ENCODE measurements at regions not wholly inside any gene's neighbourhood (a gene's known extent, or its start where the extent isn't known, plus 50 kb on each side); places are given as distances from the start of the nearest gene placed in this dataset.
"Not testable (repeated sequence)": the region's sequence is repeated elsewhere in the genome, so short reads cannot be mapped to it uniquely, and the experiment has no call there.

DNA sequence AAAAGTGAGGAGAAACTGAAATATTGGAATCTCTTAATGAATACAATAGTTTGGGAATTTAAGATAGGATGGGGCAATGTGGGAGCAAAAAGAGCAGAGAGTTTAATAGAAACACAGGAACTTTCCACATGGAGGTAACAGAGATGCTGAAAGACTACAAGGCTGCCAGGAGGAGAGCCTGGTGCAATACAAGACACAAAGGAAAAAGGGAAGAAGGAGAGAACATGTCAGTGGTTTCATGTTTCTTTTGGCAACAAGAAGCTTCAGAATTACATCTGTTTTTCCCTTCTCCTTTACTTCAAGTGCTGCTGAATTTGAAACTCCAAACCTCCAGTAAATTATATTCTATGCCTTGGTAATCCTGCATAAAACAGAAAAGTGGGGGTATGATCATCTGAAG is 474.3 kb downstream of the FAT4 start:
- no peaks in the 10 kb centered on the region for H3K79me2 ChIP-seq (ENCODE audit: low read length)
- H3K27ac ChIP-seq (ENCODE audit: low read length) = no peak overlapping the region
- no peaks in the 10 kb centered on the region for H3K4me1 ChIP-seq (ENCODE audit: low read length)
- peaks cover 12% of the 10 kb centered on the region; the same call in 1 of the 2 replicates for H3K9me3 ChIP-seq (ENCODE audit: low read length)
- H3K27me3 ChIP-seq (ENCODE audit: low read length) = no peaks in the 10 kb centered on the region
- no peaks in the 10 kb centered on the region for H3K9me2 ChIP-seq (replicated peaks; ENCODE audit: insufficient read depth, low read length)
- no peaks in the 10 kb centered on the region for H3K36me3 ChIP-seq (ENCODE audit: insufficient read depth, low read length)
- no peak overlapping the region for H3K4me2 ChIP-seq (ENCODE audit: low read depth, low read length, poor library complexity, severe bottlenecking)
- no peak overlapping the region for H3K9ac ChIP-seq (ENCODE audit: low read length)
- H4K20me1 ChIP-seq (ENCODE audit: insufficient read depth, low read depth, low read length) = no peaks in the 10 kb centered on the region
- no peak overlapping the region for H2AFZ ChIP-seq (ENCODE audit: low read length)
- DNase-seq = no peak
- no peak overlapping the region for H3K4me3 ChIP-seq (ENCODE audit: low read length)

GRCh38 chr4:125791896-125792295 is 477.1 kb downstream of the FAT4 start:
- H4K20me1 ChIP-seq (ENCODE audit: insufficient read depth, low read depth, low read length) = no peaks in the 10 kb centered on the region
- no peak overlapping the region for H3K27ac ChIP-seq (ENCODE audit: low read length)
- H3K4me3 ChIP-seq (ENCODE audit: low read length) = no peak overlapping the region
- no peaks in the 10 kb centered on the region for H3K27me3 ChIP-seq (ENCODE audit: low read length)
- H3K4me1 ChIP-seq (ENCODE audit: low read length) = no peaks in the 10 kb centered on the region
- H3K9me2 ChIP-seq (replicated peaks; ENCODE audit: insufficient read depth, low read length) = no peaks in the 10 kb centered on the region
- peaks cover 9% of the 10 kb centered on the region; the same call in 1 of the 2 replicates for H3K9me3 ChIP-seq (ENCODE audit: low read length)
- no peak for DNase-seq
- no peak overlapping the region for H3K9ac ChIP-seq (ENCODE audit: low read length)
- no peaks in the 10 kb centered on the region for H3K36me3 ChIP-seq (ENCODE audit: insufficient read depth, low read length)
- H3K4me2 ChIP-seq (ENCODE audit: low read depth, low read length, poor library complexity, severe bottlenecking) = no peak overlapping the region
- no peak overlapping the region for H2AFZ ChIP-seq (ENCODE audit: low read length)
- H3K79me2 ChIP-seq (ENCODE audit: low read length) = no peaks in the 10 kb centered on the region

DNA sequence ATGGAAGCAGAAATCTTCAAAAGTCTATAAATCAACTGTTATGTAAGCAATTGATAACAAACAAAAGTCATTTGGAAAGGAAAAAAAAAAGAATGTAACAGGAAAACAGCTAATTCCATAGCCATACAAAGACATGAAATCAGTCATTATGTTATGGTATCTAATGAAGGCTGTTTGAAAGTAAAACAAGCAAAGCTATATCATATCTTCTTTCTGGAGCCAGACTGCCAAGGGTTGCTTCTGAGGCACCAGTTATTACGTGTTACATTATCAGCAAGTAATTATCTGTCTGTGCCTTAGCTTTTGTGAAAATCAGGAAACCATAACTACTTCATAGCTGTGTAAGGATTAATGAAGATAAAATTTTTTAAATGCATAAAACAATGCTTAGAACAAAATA is 480.2 kb downstream of the FAT4 start:
- no peak overlapping the region for H3K9ac ChIP-seq (ENCODE audit: low read length)
- H3K4me1 ChIP-seq (ENCODE audit: low read length) = no peaks in the 10 kb centered on the region
- H3K4me3 ChIP-seq (ENCODE audit: low read length) = no peak overlapping the region
- H3K36me3 ChIP-seq (ENCODE audit: insufficient read depth, low read length) = no peaks in the 10 kb centered on the region
- no peaks in the 10 kb centered on the region for H3K9me2 ChIP-seq (replicated peaks; ENCODE audit: insufficient read depth, low read length)
- H2AFZ ChIP-seq (ENCODE audit: low read length) = no peak overlapping the region
- no peaks in the 10 kb centered on the region for H3K27me3 ChIP-seq (ENCODE audit: low read length)
- DNase-seq = no peak
- H3K27ac ChIP-seq (ENCODE audit: low read length) = no peak overlapping the region
- H3K79me2 ChIP-seq (ENCODE audit: low read length) = no peaks in the 10 kb centered on the region
- 0 out of 2 replicates have a peak, but pooled peaks cover 6% of the 10 kb centered on the region for H3K9me3 ChIP-seq (ENCODE audit: low read length)
- no peak overlapping the region for H3K4me2 ChIP-seq (ENCODE audit: low read depth, low read length, poor library complexity, severe bottlenecking)
- no peaks in the 10 kb centered on the region for H4K20me1 ChIP-seq (ENCODE audit: insufficient read depth, low read depth, low read length)

DNA sequence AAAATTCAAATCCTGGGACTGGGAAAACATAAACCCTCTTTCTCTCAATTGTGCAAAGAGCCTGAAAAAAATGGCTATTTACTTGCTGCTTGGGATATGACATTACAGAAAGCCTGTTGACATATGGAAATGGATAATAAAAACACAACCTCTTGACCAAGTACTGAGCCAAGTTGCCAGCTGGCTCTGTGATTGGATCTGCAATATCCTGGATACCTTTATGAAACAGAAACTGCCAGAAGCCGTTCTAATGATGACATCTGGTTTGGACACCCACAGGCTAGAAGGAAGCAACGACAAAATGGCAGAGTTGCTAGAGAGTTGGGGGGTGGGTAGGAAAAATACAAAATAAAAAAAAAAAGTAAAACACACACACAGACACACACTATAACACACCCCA is 481.4 kb downstream of the FAT4 start:
- H3K9ac ChIP-seq (ENCODE audit: low read length) = no peak overlapping the region
- peaks cover 10% of the 10 kb centered on the region; the same call in 1 of the 2 replicates for H3K9me3 ChIP-seq (ENCODE audit: low read length)
- no peak for DNase-seq
- no peak overlapping the region for H2AFZ ChIP-seq (ENCODE audit: low read length)
- no peaks in the 10 kb centered on the region for H4K20me1 ChIP-seq (ENCODE audit: insufficient read depth, low read depth, low read length)
- H3K4me2 ChIP-seq (ENCODE audit: low read depth, low read length, poor library complexity, severe bottlenecking) = no peak overlapping the region
- H3K36me3 ChIP-seq (ENCODE audit: insufficient read depth, low read length) = no peaks in the 10 kb centered on the region
- no peak overlapping the region for H3K4me3 ChIP-seq (ENCODE audit: low read length)
- no peaks in the 10 kb centered on the region for H3K27me3 ChIP-seq (ENCODE audit: low read length)
- no peak overlapping the region for H3K27ac ChIP-seq (ENCODE audit: low read length)
- no peaks in the 10 kb centered on the region for H3K9me2 ChIP-seq (replicated peaks; ENCODE audit: insufficient read depth, low read length)
- no peaks in the 10 kb centered on the region for H3K4me1 ChIP-seq (ENCODE audit: low read length)
- H3K79me2 ChIP-seq (ENCODE audit: low read length) = no peaks in the 10 kb centered on the region

DNA sequence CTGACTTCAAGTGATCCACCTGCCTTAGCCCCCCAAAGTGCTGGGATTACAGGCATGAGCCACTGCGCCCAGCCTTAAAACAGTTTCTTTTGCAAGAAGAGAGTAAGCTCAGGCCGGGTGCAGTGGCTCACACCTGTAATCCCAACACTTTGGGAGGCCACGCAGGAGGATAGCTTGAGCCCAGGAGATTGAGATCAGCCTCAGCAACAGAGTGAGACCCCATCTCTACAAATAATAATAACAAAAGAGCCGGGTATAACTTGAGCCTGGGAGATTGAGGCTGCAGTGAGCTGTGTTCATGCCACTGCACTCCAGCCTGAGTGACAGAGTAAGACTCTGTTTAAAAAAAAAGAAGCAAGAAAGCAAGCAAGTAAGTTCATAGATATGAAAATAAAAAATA is 482.9 kb downstream of the FAT4 start:
- not testable (repeated sequence) for H3K4me3 ChIP-seq (ENCODE audit: low read length); H2AFZ ChIP-seq (ENCODE audit: low read length); H3K27me3 ChIP-seq (ENCODE audit: low read length); H3K4me1 ChIP-seq (ENCODE audit: low read length); H3K27ac ChIP-seq (ENCODE audit: low read length); H3K9me2 ChIP-seq (replicated peaks; ENCODE audit: insufficient read depth, low read length); H3K36me3 ChIP-seq (ENCODE audit: insufficient read depth, low read length); H3K4me2 ChIP-seq (ENCODE audit: low read depth, low read length, poor library complexity, severe bottlenecking); H3K79me2 ChIP-seq (ENCODE audit: low read length); H3K9ac ChIP-seq (ENCODE audit: low read length); DNase-seq; H4K20me1 ChIP-seq (ENCODE audit: insufficient read depth, low read depth, low read length)
- peaks cover 13% of the 10 kb centered on the region; the same call in 1 of the 2 replicates for H3K9me3 ChIP-seq (ENCODE audit: low read length)

DNA sequence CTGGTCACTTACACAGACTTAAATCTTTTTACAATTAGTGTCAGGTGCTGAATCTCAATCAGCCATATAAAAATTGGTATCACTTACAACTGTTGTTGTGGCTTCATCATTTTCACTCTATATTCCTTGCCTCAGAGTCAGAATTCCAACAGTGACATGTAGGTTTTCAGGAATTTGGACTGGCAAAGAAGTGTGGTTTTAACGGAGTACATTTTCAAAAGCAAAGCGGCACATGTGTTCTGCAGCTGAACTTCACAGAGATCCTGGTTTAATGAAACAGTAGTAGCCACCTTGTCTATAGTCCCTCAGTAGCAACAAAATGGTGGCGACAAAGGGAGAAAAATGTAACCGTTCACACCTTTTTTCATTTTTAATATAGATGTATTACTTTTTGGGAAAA is 486.6 kb downstream of the FAT4 start:
- Histone ChIP-seq H3K4me2 (ENCODE audit: low read depth, low read length, poor library complexity, severe bottlenecking) (no peak overlapping the region), H3K4me3 (ENCODE audit: low read length) (no peak overlapping the region), H3K79me2 (ENCODE audit: low read length) (no peaks in the 10 kb centered on the region), H3K4me1 (ENCODE audit: low read length) (no peaks in the 10 kb centered on the region), H3K9me3 (ENCODE audit: low read length) (peaks cover 10% of the 10 kb centered on the region; the same call in 1 of the 2 replicates), H3K9ac (ENCODE audit: low read length) (no peak overlapping the region), H2AFZ (ENCODE audit: low read length) (no peak overlapping the region), H3K27ac (ENCODE audit: low read length) (no peak overlapping the region), H4K20me1 (ENCODE audit: insufficient read depth, low read depth, low read length) (no peaks in the 10 kb centered on the region), H3K27me3 (ENCODE audit: low read length) (no peaks in the 10 kb centered on the region), H3K36me3 (ENCODE audit: insufficient read depth, low read length) (no peaks in the 10 kb centered on the region), H3K9me2 (replicated peaks; ENCODE audit: insufficient read depth, low read length) (no peaks in the 10 kb centered on the region)
- DNase-seq = no peak

DNA sequence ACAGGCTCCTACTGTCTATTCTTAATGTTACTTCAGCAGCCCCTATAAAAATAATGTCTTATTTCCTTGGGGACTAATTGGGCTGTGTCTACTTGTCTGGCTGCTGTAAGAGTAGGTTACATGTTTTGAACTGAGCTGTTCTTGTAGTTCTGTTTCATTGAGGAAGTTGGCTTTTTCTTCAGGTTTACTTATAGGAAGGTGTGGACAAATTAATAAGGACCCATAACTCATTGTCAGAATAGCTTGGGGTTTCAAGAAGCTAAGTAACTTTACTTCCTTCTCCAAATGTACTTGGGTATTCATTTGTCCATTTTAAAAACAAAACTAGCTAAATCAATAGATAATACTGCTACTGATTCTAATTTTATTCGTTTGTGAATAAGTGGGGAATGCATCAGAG is 487.2 kb downstream of the FAT4 start:
- H3K4me2 ChIP-seq (ENCODE audit: low read depth, low read length, poor library complexity, severe bottlenecking) = no peak overlapping the region
- H3K9me3 ChIP-seq (ENCODE audit: low read length) = peaks cover 10% of the 10 kb centered on the region; the same call in 1 of the 2 replicates
- H3K9ac ChIP-seq (ENCODE audit: low read length) = no peak overlapping the region
- no peak overlapping the region for H3K4me3 ChIP-seq (ENCODE audit: low read length)
- H3K27me3 ChIP-seq (ENCODE audit: low read length) = no peaks in the 10 kb centered on the region
- DNase-seq = no peak
- no peak overlapping the region for H3K27ac ChIP-seq (ENCODE audit: low read length)
- no peak overlapping the region for H2AFZ ChIP-seq (ENCODE audit: low read length)
- no peaks in the 10 kb centered on the region for H3K9me2 ChIP-seq (replicated peaks; ENCODE audit: insufficient read depth, low read length)
- H3K36me3 ChIP-seq (ENCODE audit: insufficient read depth, low read length) = no peaks in the 10 kb centered on the region
- H3K4me1 ChIP-seq (ENCODE audit: low read length) = no peaks in the 10 kb centered on the region
- no peaks in the 10 kb centered on the region for H3K79me2 ChIP-seq (ENCODE audit: low read length)
- H4K20me1 ChIP-seq (ENCODE audit: insufficient read depth, low read depth, low read length) = no peaks in the 10 kb centered on the region

GRCh38 chr4:125808022-125808421 is 493.3 kb downstream of the FAT4 start:
- Histone ChIP-seq H4K20me1 (ENCODE audit: insufficient read depth, low read depth, low read length) (no peaks in the 10 kb centered on the region), H3K4me1 (ENCODE audit: low read length) (no peaks in the 10 kb centered on the region), H3K9me3 (ENCODE audit: low read length) (peaks cover 3% of the 10 kb centered on the region; the same call in 1 of the 2 replicates), H3K27ac (ENCODE audit: low read length) (no peak overlapping the region), H3K9me2 (replicated peaks; ENCODE audit: insufficient read depth, low read length) (no peaks in the 10 kb centered on the region), H3K27me3 (ENCODE audit: low read length) (no peaks in the 10 kb centered on the region), H3K79me2 (ENCODE audit: low read length) (no peaks in the 10 kb centered on the region), H3K36me3 (ENCODE audit: insufficient read depth, low read length) (no peaks in the 10 kb centered on the region), H3K4me2 (ENCODE audit: low read depth, low read length, poor library complexity, severe bottlenecking) (no peak overlapping the region), H3K9ac (ENCODE audit: low read length) (no peak overlapping the region), H3K4me3 (ENCODE audit: low read length) (no peak overlapping the region), H2AFZ (ENCODE audit: low read length) (no peak overlapping the region)
- DNase-seq = no peak

DNA sequence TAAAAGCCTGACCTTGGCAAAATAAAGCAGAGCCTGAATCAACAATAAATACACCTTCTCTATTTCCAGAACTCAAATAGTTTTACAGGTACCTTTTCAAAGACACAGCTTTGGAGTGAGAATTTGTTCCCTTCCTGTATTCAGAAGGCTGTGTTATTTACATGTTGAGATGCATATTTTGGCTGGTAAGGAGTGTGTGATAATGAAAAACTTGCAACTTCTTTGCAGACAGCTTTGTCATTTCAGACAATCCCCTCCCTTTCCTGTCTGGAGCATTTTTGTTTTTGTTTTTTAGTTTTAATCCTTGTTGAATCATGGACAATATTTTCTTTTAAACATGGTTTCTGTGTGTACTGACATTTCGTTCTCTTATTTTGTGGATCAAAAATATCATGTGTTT is 493.8 kb downstream of the FAT4 start:
- no peak overlapping the region for H2AFZ ChIP-seq (ENCODE audit: low read length)

More for the DNA sequence above, 493.8 kb downstream of the FAT4 start:
- H3K4me1 ChIP-seq (ENCODE audit: low read length) = no peaks in the 10 kb centered on the region
- no peak overlapping the region for H3K27ac ChIP-seq (ENCODE audit: low read length)
- no peaks in the 10 kb centered on the region for H4K20me1 ChIP-seq (ENCODE audit: insufficient read depth, low read depth, low read length)
- H3K4me3 ChIP-seq (ENCODE audit: low read length) = no peak overlapping the region
- H3K36me3 ChIP-seq (ENCODE audit: insufficient read depth, low read length) = no peaks in the 10 kb centered on the region
- H3K27me3 ChIP-seq (ENCODE audit: low read length) = no peaks in the 10 kb centered on the region
- H3K9ac ChIP-seq (ENCODE audit: low read length) = no peak overlapping the region
- no peak overlapping the region for H3K4me2 ChIP-seq (ENCODE audit: low read depth, low read length, poor library complexity, severe bottlenecking)
- H3K9me3 ChIP-seq (ENCODE audit: low read length) = no peaks in the 10 kb centered on the region
- no peaks in the 10 kb centered on the region for H3K9me2 ChIP-seq (replicated peaks; ENCODE audit: insufficient read depth, low read length)
- H3K79me2 ChIP-seq (ENCODE audit: low read length) = no peaks in the 10 kb centered on the region
- DNase-seq = no peak

Data from Karpas-422 (cell line).